Endothelial cell of umbilical vein (primary cell): ENCODE measurements at regions not wholly inside any gene's neighbourhood (a gene's known extent, or its start where the extent isn't known, plus 50 kb on each side); places are given as distances from the start of the nearest gene placed in this dataset.

Experiments used
- BruUV-seq: library from RNA; stranded (reverse); fragments of 400-500 nt; replicated peaks from 2 replicates; lab custom pipeline; 2021; lab: Mats Ljungman, UMichigan
- CTCF ChIA-PET: fragments of 300-600, 350-600 bp; sonication (Branson Sonifier 250); formaldehyde crosslinking; loops from one replicate; lab custom pipeline; 2021; ENCODE audit warnings: antibody characterized with exemption, inconsistent platforms; lab: Charles Lee
- POLR2A ChIA-PET: fragments of 300-600, 350-600 bp; sonication (Branson Sonifier 250); formaldehyde crosslinking; loops from one replicate; lab custom pipeline; 2021; ENCODE audit warnings: antibody characterized with exemption, inconsistent platforms; lab: Charles Lee
- DNase-seq: peaks from one replicate; pipeline ENCODE4 v3.0.0-alpha.2; 2011; ENCODE audit warnings: low read depth, low spot score
- FAIRE-seq: peaks from 2 replicates; lab custom pipeline; 2011; peaks lifted over from hg19 to GRCh38; lab: Jason Lieb, UNC
- H2AFZ ChIP-seq: 2 replicates; pipeline ENCODE4 v1.6.0; 2012; ENCODE audit warnings: low read depth, low read length, control low read depth, inconsistent platforms
- H3K27ac ChIP-seq: 2 replicates; pipeline ENCODE4 v1.5.1; 2011; ENCODE audit warnings: low read depth, mild to moderate bottlenecking, control low read depth, low read length, moderate library complexity; ENCODE audit not compliant: insufficient read depth
- H3K27me3 ChIP-seq, 2 experiments: 2 replicates each; pipeline versions ENCODE4 v1.6.0 to v1.6.1; 2011; ENCODE audit warnings: low read length in 2 of 2, mixed read lengths in 1 of 2; ENCODE audit not compliant: control insufficient read depth in 2 of 2, insufficient read depth in 2 of 2
- H3K36me3 ChIP-seq, 2 experiments: 2 replicates in 1 of 2; 3 replicates in 1 of 2; pipeline ENCODE4 v1.5.1; 2011; ENCODE audit warnings: low read length in 2 of 2, mild to moderate bottlenecking in 1 of 2, moderate library complexity in 1 of 2; ENCODE audit not compliant: control insufficient read depth in 2 of 2, insufficient read depth in 2 of 2; ENCODE audit errors: extremely low read depth in 1 of 2
- H3K4me1 ChIP-seq: 3 replicates; pipeline ENCODE4 v1.5.1; 2011; ENCODE audit warnings: mild to moderate bottlenecking, low read length; ENCODE audit not compliant: control insufficient read depth, insufficient read depth; ENCODE audit errors: extremely low read depth
- H3K4me2 ChIP-seq: 2 replicates; pipeline ENCODE4 v1.6.1; 2011; ENCODE audit warnings: low read length, control low read depth, mixed read lengths; ENCODE audit not compliant: insufficient read depth
- H3K4me3 ChIP-seq, 3 experiments: fragments of 200-600 bp in 1 of 3; sonication (generic), shearing (Covaris generic) in 1 of 3; replicated peaks in 1 of 3; 2 replicates each; pipeline ENCODE4 v1.5.1; 2011 to 2016; ENCODE audit warnings: control low read depth in 3 of 3, low read length in 3 of 3, mild to moderate bottlenecking in 2 of 3, inconsistent platforms in 1 of 3, low read depth in 1 of 3, moderate library complexity in 1 of 3; ENCODE audit not compliant: insufficient read depth in 1 of 3
- H3K79me2 ChIP-seq: 2 replicates; pipeline ENCODE4 v1.6.0; 2012; ENCODE audit warnings: low read length, inconsistent platforms; ENCODE audit not compliant: control insufficient read depth, insufficient read depth
- H3K9ac ChIP-seq: replicated peaks from 2 replicates; pipeline ENCODE3; 2011; ENCODE audit warnings: low read length, control low read depth; ENCODE audit not compliant: insufficient read depth; ENCODE audit errors: extremely low read depth
- H3K9me1 ChIP-seq: replicated peaks from 3 replicates; pipeline ENCODE4 v1.6.0; 2011; ENCODE audit warnings: mild to moderate bottlenecking, low read length; ENCODE audit not compliant: control insufficient read depth, insufficient read depth; ENCODE audit errors: extremely low read depth
- H3K9me3 ChIP-seq: replicated peaks from 2 replicates; pipeline ENCODE4 v1.5.1; 2012; ENCODE audit warnings: low read length, inconsistent platforms; ENCODE audit not compliant: control insufficient read depth, insufficient read depth
- H4K20me1 ChIP-seq: replicated peaks from 2 replicates; pipeline ENCODE3; 2011; ENCODE audit warnings: mild to moderate bottlenecking, low read length; ENCODE audit not compliant: control insufficient read depth, insufficient read depth; ENCODE audit errors: extremely low read depth
- EZH2 ChIP-seq: IDR thresholded peaks from 2 replicates; pipeline ENCODE4 v1.6.1; 2012; ENCODE audit warnings: borderline replicate concordance, low read depth, mild to moderate bottlenecking, moderate library complexity, low read length, inconsistent platforms; ENCODE audit not compliant: severe bottlenecking
- FOS ChIP-seq: IDR thresholded peaks from 2 replicates; pipeline ENCODE4 v1.6.1; 2011; ENCODE audit warnings: mild to moderate bottlenecking, low read length, moderate library complexity, borderline replicate concordance; ENCODE audit not compliant: insufficient read depth
- GATA2 ChIP-seq: IDR thresholded peaks from 2 replicates; pipeline ENCODE4 v1.7.0; 2011; ENCODE audit warnings: low read depth, mild to moderate bottlenecking, moderate library complexity, mixed read lengths, low read length; ENCODE audit not compliant: insufficient read length, insufficient read depth
- JUN ChIP-seq: IDR thresholded peaks from 2 replicates; pipeline ENCODE4 v1.6.1; 2011; ENCODE audit warnings: borderline replicate concordance, low read depth; ENCODE audit not compliant: insufficient read length, insufficient read depth
- MYC ChIP-seq: IDR thresholded peaks from one replicate; pipeline ENCODE4 v1.6.1; 2011; ENCODE audit warnings: mild to moderate bottlenecking, low read depth, low read length
- POLR2A ChIP-seq: IDR thresholded peaks from 2 replicates; pipeline ENCODE4 v1.6.1; 2012; ENCODE audit warnings: low read depth, mild to moderate bottlenecking, control low read depth, low read length
- POLR2AphosphoS5 ChIP-seq: IDR thresholded peaks from 2 replicates; pipeline ENCODE4 v1.6.1; 2012; ENCODE audit warnings: low read depth, mild to moderate bottlenecking, control low read depth, low read length, moderate library complexity; ENCODE audit not compliant: insufficient read depth
- dilution Hi-C: fragments of 300-500 bp; cut with MboI; formaldehyde crosslinking; loops from one replicate; pipeline ENCODE4 v1.15.0; 2019; ENCODE audit warnings: low sequenced_read_pairs; ENCODE audit not compliant: extremely low pct_ligation_motif_present
- intact Hi-C: fragments of 100-400 bp; cut with micrococcal nuclease; formaldehyde crosslinking; loops from one replicate; pipeline ENCODE4 v1.10.0; 2022
- TF ChIP-seq, protein P1 (sequence below), 2 donors: IDR thresholded peaks; 1 replicate in 1 of 2; 2 replicates in 1 of 2; pipeline ENCODE4 v1.5.1; 2011; ENCODE audit warnings: low read length in 2 of 2, mild to moderate bottlenecking in 2 of 2, moderate library complexity in 2 of 2, control low read depth in 1 of 2, inconsistent platforms in 1 of 2, low read depth in 1 of 2; ENCODE audit not compliant: insufficient read depth in 1 of 2; ENCODE audit errors: extremely low read depth in 1 of 2
- TF ChIP-seq, protein P2 (sequence below): IDR thresholded peaks from 2 replicates; pipeline ENCODE4 v1.6.1; 2011; ENCODE audit not compliant: insufficient read depth, insufficient read length

DNA sequence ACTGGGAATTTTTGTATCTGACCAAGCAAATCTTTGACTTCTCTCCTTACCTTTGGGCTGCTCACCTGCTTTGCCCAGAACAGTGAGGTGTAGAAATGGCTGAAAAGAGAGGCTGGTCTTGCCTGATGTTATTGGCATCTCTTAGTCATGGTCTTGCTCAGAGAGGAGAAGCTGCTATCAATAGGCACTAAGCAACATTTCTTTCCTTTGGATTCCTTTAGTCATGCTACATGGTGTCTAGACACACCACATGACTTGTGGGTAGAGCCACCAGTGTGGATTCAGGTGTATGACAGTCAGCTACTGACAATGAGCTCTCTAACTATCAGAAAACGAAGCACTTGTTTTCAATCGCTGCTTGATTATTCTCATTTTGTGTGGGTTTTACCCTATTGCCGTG is 341.3 kb upstream of the DCC start:
- DNase-seq (no peak), FAIRE-seq (no peak)
- POLR2A ChIA-PET: no interaction called here

More for the DNA sequence above, 341.3 kb upstream of the DCC start:
- Histone ChIP-seq H3K79me2 (no peaks in the 10 kb centered on the region), H3K9ac (no peak overlapping the region), H2AFZ (no peak overlapping the region), H3K36me3 (no peaks in the 10 kb centered on the region), H3K4me1 (no peaks in the 10 kb centered on the region), H3K9me3 (peaks cover 4% of the 10 kb centered on the region), H4K20me1 (no peaks in the 10 kb centered on the region), H3K9me1 (no peaks in the 10 kb centered on the region), H3K4me3 (no peak overlapping the region), H3K27ac (no peak overlapping the region), H3K27me3 (no peaks in the 10 kb centered on the region), H3K4me2 (no peak overlapping the region)
- no TSS peak for BruUV-seq
- intact Hi-C loops (no loop called here), dilution Hi-C loops (no loop called here)
- CTCF ChIA-PET: no interaction called here
- TF ChIP-seq, protein P1, sequence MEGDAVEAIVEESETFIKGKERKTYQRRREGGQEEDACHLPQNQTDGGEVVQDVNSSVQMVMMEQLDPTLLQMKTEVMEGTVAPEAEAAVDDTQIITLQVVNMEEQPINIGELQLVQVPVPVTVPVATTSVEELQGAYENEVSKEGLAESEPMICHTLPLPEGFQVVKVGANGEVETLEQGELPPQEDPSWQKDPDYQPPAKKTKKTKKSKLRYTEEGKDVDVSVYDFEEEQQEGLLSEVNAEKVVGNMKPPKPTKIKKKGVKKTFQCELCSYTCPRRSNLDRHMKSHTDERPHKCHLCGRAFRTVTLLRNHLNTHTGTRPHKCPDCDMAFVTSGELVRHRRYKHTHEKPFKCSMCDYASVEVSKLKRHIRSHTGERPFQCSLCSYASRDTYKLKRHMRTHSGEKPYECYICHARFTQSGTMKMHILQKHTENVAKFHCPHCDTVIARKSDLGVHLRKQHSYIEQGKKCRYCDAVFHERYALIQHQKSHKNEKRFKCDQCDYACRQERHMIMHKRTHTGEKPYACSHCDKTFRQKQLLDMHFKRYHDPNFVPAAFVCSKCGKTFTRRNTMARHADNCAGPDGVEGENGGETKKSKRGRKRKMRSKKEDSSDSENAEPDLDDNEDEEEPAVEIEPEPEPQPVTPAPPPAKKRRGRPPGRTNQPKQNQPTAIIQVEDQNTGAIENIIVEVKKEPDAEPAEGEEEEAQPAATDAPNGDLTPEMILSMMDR (IDR thresholded peaks at IDR 0.05; ENCODE audit: extremely low read depth in 1 of 2, insufficient read depth in 1 of 2, low read depth in 1 of 2, low read length in 2 of 2): no peak
- TF ChIP-seq, protein P2, sequence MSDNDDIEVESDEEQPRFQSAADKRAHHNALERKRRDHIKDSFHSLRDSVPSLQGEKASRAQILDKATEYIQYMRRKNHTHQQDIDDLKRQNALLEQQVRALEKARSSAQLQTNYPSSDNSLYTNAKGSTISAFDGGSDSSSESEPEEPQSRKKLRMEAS: no peak
- TF ChIP-seq POLR2A (no peak), GATA2 (no peak), JUN (no peak), EZH2 (no peak), MYC (no peak), FOS (no peak), POLR2AphosphoS5 (no peak)
